Left ventricle myocardium inferior (tissue), 1 donor: ENCODE measurements at regions not wholly inside any gene's neighbourhood (a gene's known extent, or its start where the extent isn't known, plus 50 kb on each side); places are given as distances from the start of the nearest gene placed in this dataset.

ENCODE experiments used
- DNase-seq: peaks from one replicate; pipeline ENCODE4 v3.0.0-alpha.2; 2020
- H3K27ac ChIP-seq: fragments of 200-600 bp; replicated peaks from 2 replicates; pipeline ENCODE4 v1.8.0; 2021
- H3K27me3 ChIP-seq: fragments of 200-600 bp; 2 replicates; pipeline ENCODE4 v1.8.0; 2021; ENCODE audit warnings: low read depth
- H3K36me3 ChIP-seq: fragments of 200-600 bp; 2 replicates; pipeline ENCODE4 v1.8.0; 2021
- H3K4me1 ChIP-seq: fragments of 200-600 bp; 2 replicates; pipeline ENCODE4 v1.8.0; 2021
- H3K4me3 ChIP-seq: fragments of 200-600 bp; 2 replicates; pipeline ENCODE4 v1.8.0; 2021; ENCODE audit warnings: mild to moderate bottlenecking, moderate library complexity
- H3K9me3 ChIP-seq: fragments of 200-600 bp; replicated peaks from 2 replicates; pipeline ENCODE4 v1.8.0; 2021
- intact Hi-C: fragments of 100-400 bp; cut with micrococcal nuclease; formaldehyde crosslinking; loops from one replicate; pipeline ENCODE4 v1.11.0; 2022
- TF ChIP-seq, protein P1 (sequence below): fragments of 200-600 bp; IDR thresholded peaks from 2 replicates; pipeline ENCODE4 v1.8.0; 2021; ENCODE audit warnings: antibody characterized with exemption, mild to moderate bottlenecking, borderline replicate concordance
- donor health status: DM: no; HTN: yes; CAD: no; lungs with severe emphysema.

DNA sequence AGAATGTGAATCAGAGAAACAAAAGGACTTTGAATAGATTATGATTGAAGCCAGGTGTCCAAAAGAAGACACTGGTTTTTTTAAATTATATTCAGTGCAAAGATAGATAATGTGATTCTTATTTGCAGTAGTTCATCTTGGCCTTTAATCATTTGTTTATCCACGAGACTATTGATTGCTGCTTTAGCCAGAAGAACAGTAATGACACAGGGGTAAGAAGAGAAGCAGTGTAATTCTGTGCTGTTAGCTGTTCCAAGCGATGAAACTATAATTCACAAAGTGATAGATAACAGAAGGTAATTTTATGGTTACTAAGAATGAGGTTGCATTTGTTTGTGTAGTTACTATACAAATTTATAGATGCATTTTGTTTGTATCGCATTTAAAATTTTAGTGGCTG, 311.6 kb downstream of the MZT1 start:
- intact Hi-C loops = no loop called here
- DNase-seq = no peak
- H3K4me1 ChIP-seq = no peaks in the 10 kb centered on the region

DNA sequence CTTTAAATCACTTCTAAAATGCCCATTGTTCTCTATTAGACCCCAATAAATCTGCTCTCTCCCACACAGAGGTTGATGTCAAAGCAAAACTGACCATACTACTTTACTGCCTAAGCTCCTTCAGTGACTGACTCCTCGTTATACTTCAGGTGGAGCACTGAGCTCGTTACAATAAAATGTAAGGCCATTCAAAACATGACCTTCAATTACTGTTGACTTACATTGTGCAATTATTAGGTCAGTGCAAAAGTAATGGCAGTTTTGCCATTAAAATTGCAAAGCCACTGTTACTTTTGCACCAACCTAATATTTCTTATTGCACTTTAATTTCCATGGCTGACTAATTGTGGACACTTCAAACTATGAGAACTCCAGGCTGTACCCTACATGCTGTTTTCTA, 314.9 kb downstream of the MZT1 start:
- Histone ChIP-seq H3K36me3 (no peaks in the 10 kb centered on the region), H3K9me3 (no peaks in the 10 kb centered on the region), H3K27ac (no peak overlapping the region), H3K4me1 (no peaks in the 10 kb centered on the region), H3K4me3 (no peak overlapping the region), H3K27me3 (no peaks in the 10 kb centered on the region)
- DNase-seq = no peak
- intact Hi-C loops = no loop called here
- TF ChIP-seq, protein P1, sequence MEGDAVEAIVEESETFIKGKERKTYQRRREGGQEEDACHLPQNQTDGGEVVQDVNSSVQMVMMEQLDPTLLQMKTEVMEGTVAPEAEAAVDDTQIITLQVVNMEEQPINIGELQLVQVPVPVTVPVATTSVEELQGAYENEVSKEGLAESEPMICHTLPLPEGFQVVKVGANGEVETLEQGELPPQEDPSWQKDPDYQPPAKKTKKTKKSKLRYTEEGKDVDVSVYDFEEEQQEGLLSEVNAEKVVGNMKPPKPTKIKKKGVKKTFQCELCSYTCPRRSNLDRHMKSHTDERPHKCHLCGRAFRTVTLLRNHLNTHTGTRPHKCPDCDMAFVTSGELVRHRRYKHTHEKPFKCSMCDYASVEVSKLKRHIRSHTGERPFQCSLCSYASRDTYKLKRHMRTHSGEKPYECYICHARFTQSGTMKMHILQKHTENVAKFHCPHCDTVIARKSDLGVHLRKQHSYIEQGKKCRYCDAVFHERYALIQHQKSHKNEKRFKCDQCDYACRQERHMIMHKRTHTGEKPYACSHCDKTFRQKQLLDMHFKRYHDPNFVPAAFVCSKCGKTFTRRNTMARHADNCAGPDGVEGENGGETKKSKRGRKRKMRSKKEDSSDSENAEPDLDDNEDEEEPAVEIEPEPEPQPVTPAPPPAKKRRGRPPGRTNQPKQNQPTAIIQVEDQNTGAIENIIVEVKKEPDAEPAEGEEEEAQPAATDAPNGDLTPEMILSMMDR = no peak

More for the DNA sequence above, 311.6 kb downstream of the MZT1 start:
- TF ChIP-seq, protein P1 = no peak
- Histone ChIP-seq H3K27ac (no peak overlapping the region), H3K36me3 (no peaks in the 10 kb centered on the region), H3K4me3 (no peak overlapping the region), H3K9me3 (no peaks in the 10 kb centered on the region), H3K27me3 (no peaks in the 10 kb centered on the region)

DNA sequence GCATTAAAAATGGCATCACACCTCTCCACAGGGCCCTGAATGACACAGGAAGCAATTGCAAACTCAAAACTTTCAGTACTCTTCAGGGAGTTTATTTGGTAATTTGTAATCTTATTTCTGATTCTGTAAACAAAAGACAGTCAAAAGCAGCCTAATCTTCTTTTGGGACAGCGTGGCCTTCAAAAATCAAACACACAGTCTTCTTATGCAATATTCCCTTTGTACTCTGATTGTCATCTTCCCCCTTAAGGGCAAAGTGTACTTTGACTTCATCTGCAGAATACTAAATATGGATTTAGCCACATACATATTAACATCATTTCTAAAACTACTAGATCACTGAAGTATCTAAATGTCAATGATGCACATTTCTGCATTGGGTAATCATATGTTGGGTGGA, 322.0 kb downstream of the MZT1 start:
- no peak overlapping the region for H3K27ac ChIP-seq
- intact Hi-C loops = no loop called here
- H3K27me3 ChIP-seq = no peaks in the 10 kb centered on the region
- H3K9me3 ChIP-seq = no peaks in the 10 kb centered on the region
- H3K36me3 ChIP-seq = no peaks in the 10 kb centered on the region
- TF ChIP-seq, protein P1 = no peak
- no peaks in the 10 kb centered on the region for H3K4me1 ChIP-seq
- DNase-seq = no peak
- H3K4me3 ChIP-seq = no peak overlapping the region

DNA sequence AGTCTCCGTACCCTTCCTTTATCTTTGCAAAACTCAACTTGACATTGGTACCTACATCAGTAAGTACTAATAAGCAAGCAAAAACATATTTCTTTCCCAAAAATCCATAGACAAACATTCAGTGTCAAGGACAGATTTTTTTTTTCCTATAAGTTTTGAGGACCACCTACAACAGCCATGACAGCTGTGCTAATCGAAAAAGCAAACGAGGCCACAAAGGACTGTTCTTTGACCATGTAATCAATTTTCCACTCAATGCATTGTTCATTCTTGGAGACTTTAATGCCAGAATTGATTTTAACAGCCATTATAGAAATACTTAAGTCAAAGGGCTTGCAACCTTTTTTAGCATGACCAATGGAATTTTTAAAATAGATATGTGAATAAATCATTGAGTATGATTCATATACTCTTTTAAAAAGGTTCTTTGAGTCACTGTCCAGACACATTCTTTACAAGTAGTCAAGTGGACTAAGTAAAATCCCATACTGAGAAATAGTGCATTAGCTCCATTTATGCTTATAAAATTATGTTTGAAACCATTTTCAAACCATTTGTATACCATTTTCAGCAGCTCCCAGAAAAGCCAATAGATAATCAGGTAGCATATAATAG, 323.9 kb downstream of the MZT1 start:
- Histone ChIP-seq H3K36me3 (no peaks in the 10 kb centered on the region), H3K9me3 (no peaks in the 10 kb centered on the region), H3K4me1 (no peaks in the 10 kb centered on the region), H3K27ac (no peak overlapping the region), H3K4me3 (no peak overlapping the region), H3K27me3 (no peaks in the 10 kb centered on the region)
- TF ChIP-seq, protein P1 = no peak
- intact Hi-C loops = no loop called here
- DNase-seq = no peak

DNA sequence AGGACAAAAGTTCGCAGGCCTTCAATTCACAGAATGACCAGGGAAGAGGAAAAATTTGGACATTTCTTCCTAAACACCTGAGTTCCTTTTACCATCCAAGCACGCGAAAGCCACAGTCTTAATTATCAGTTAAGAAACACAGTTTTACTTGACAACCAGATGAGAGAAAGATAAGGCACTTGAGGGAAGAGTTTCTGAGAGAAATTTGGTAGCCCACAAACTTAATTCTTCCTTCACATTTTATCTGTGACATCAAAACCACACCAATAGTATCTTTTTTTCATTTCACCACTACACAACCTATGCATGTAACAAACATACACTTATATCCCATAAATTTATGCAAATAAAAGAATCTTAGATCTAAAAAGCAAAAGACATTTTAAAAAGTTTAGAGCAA, 326.6 kb downstream of the MZT1 start:
- Histone ChIP-seq H3K27me3 (no peaks in the 10 kb centered on the region), H3K4me1 (no peaks in the 10 kb centered on the region), H3K4me3 (no peak overlapping the region), H3K9me3 (no peaks in the 10 kb centered on the region), H3K27ac (no peak overlapping the region), H3K36me3 (no peaks in the 10 kb centered on the region)
- no peak for DNase-seq
- TF ChIP-seq, protein P1 = no peak
- intact Hi-C loops = no loop called here
